CD4-positive, alpha-beta T cell treated with Interleukin-15 for 1 hour (primary cell): ENCODE measurements at regions not wholly inside any gene's neighbourhood (a gene's known extent, or its start where the extent isn't known, plus 50 kb on each side); places are given as distances from the start of the nearest gene placed in this dataset.
"Not testable (repeated sequence)": the region's sequence is repeated elsewhere in the genome, so short reads cannot be mapped to it uniquely, and the experiment has no call there.

Experiments
- DNase-seq: peaks from one replicate; pipeline ENCODE4 v3.0.0-alpha.2; 2020

GRCh38 chr18:1150344-1150743, 245.7 kb downstream of the ADCYAP1 start:
- DNase-seq = no peak

DNA sequence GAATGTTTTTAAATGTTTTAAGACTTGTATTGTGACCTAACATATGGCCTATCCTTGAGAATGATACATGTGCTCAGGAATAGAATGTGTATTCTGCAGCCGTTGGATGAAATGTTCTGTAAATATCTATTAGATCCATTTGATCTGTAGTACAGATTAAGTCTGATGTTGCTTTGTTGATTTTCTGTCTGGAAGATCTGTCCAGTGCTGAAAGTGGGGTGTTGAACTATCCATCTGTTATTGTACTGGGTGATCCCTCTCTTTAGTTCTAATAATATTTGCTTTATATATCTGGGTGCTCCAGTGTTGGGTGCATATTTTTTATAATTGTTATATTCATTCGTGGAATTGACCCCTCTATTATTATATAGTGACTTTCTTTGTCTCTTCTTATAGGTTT, 248.3 kb downstream of the ADCYAP1 start:
- DNase-seq = not testable (repeated sequence)

DNA sequence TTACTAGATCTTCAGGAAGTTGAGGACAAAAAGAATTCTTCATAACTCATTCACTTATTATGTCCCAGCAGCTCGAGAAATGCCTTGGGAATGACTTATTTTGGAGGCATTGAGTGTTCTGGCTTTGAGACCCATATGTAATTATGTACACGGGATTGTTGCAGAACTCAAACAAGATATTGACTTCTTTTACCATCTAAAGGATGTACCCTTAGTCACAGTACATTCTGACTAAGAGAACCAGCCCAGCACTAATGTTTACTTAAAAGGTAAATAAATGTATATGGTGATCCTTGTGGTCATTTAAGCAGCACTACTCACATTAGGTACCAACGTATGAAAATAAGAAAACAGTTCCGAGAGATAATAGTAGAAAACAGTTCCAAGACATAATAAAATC, 268.9 kb downstream of the ADCYAP1 start:
- DNase-seq = no peak

DNA sequence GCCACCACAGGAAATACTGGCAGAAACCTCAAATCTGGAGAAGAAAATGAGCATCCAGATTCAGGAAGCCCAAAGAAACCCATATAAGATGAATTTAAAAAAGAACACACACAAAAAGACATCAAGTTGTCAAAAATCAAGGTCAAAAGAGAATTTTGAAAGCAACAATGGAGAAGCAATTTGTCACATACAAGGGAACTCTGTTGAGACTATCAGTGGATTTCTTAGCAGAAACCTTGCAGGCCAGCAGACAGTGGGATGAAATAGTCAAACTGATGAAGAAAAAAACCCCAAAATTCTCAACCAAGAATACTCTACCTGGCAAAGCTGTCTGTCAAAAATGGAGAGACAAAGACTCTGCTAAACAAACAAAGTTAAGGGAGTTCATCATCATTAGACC, 272.6 kb downstream of the ADCYAP1 start:
- no peak for DNase-seq

DNA sequence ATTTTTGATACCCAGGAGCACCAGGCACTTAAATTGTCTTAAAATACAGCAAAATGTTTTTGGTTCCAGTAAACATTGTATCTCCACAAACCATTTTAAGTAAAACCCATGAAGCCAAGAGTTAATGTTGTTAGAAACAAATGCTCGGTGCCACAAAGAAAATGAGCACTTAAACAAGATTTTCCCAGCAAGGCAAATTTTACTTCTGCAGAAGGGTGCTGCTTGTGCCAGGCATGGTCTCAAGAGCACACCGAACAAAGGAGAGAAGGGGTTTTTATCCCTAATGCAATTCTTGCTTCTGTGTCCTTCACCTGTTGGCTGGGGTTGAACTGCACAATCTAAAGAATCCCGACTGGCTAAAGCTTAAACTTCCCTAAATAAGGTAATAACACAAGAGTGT, 286.7 kb downstream of the ADCYAP1 start:
- DNase-seq = no peak

GRCh38 chr18:1213126-1213525, 308.5 kb downstream of the ADCYAP1 start:
- no peak for DNase-seq

DNA sequence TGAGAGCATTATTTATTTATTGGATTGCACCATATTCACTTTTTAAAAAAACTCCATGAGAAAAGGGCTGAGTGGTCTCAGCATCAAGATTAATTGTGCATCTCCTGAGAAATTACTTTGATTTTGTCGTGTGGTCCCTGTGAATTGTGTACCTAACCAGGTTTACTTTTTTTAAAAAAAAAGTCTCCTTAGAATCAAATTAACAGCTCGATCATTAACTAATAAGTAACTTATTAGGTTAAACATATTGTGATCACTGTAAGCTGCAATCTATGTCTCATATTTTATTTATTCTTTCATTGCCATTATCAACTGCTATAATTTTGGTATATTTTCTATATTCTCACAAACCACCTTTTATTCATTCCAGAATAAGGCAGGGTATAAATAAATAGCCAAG, 318.2 kb downstream of the ADCYAP1 start:
- DNase-seq = no peak

- DNase-seq = no peak
Observed at GRCh38 chr18:1227025-1227424, 322.4 kb downstream of the ADCYAP1 start.

GRCh38 chr18:1229634-1230033, 325.0 kb downstream of the ADCYAP1 start:
- DNase-seq = no peak

- DNase-seq = no peak
Observed at GRCh38 chr18:1232867-1233266, 328.2 kb downstream of the ADCYAP1 start.

DNA sequence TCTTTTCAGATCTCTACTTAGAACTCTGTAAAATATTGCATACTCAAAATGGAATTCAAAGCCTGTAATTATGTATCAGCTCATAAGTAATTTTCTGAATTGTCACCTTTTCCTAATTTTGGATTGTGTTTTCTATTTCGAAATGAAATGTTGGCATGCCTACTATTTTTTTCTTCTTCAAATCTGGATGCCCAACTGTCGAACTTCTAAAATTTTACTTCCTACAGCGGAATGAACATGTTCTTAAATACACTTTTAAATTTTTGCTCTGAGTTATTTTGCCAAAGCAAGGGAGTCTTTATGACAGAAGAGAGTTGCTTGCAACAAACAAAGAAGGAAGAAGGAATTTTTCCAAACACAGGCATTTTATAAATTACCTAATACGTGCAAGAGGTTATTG, 336.0 kb downstream of the ADCYAP1 start:
- no peak for DNase-seq

GRCh38 chr18:1244397-1245122, 339.9 kb downstream of the ADCYAP1 start:
- no peak for DNase-seq

- DNase-seq = no peak
Observed at GRCh38 chr18:1246827-1247226, 342.2 kb downstream of the ADCYAP1 start.

DNA sequence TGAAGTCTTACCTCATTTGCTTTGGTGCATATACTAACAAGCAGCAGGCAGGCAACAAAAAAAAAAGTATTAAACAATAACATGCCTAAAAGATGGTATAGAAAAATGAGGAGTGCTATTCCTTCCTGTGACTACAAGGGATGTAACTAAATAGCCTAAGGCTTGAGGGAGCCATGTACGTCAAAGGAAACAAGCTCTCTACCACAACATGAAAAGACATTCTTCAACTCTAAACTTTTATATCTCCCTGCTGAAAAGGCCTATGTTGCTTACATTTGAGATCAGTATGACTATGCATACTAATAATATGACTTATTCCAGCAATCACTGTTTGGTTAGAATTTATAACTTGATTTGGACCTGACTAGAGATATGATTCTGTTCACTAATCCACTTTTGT, 347.9 kb downstream of the ADCYAP1 start:
- DNase-seq = no peak

- DNase-seq = no peak
Observed at GRCh38 chr18:1252936-1253335, 348.3 kb downstream of the ADCYAP1 start.

- no peak for DNase-seq
Observed at GRCh38 chr18:1253827-1254226, 349.2 kb downstream of the ADCYAP1 start.

DNA sequence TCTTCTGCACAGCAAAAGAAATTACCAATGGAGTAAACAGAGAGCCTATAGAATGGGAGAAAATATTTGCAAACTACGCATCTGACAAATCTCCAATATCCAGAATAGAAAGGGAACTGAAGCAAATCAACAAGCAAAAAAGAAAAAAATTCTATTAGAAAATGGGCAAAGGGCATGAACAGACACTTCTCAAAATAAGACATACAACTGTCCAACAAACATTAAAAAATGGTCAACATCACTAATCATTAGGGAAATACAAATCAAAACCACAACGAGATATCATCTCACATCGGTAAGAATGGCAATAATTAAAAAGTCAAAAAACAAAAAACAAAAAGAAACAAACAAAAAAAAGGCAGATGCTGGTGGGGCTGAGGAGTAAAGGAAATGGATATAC, 356.4 kb downstream of the ADCYAP1 start:
- DNase-seq = no peak

GRCh38 chr18:1267021-1267420, 362.4 kb downstream of the ADCYAP1 start:
- DNase-seq = no peak

DNA sequence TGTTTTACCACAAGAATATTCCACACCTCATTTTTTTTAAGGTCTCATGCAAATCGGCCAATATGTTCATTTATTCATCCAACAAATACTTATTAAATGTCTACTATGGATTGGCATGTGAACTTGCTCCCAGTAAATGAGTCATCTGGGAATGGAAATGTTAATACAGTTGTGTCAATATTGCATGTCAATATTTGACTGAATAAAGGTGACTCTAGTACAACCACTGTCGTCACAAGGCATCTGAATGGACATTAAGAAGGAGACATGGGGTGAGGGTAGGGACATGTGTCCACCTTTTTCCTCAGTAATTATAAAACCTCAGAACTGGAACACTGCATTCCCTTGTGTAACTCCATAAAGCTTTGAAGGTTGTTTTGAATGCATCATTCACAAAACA, 365.4 kb downstream of the ADCYAP1 start:
- no peak for DNase-seq

DNA sequence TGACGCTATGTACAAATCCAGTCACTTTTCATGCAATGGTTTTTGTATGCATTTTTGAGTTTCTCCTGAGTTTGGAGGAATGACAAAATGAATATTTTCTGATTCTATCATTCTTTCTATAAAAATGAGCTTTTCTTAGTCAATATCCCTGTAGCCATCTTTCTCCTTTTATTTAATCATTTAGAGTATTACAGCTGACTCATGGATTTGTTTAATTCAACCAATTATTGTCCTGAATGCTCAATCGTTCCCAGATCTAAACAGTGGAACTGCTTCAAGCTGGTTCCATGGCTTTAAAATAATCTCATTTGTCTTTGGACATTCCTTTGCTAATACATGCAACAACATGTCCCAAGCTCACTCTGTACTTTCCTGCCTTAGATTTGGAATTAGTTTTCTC, 368.8 kb downstream of the ADCYAP1 start:
- DNase-seq = no peak

DNA sequence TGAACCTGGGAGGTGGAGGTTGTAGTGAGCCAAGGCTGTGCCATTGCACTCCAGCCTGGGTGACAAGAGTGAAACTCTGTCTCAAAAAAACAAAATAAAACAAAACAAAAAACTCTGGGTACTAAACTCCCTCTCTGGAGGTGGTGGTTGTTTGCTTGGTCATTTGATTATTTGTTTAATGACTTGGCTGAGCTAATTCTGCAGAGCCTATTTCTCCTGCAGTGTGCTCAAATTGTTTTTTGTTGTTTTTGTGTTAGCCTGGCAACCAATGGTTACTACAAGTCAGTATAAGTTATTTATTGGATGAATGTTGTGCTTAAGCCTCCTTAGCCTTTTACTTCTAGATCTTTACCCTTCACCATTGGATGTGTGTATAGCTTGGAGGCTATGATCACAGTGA, 387.5 kb downstream of the ADCYAP1 start:
- no peak for DNase-seq

DNA sequence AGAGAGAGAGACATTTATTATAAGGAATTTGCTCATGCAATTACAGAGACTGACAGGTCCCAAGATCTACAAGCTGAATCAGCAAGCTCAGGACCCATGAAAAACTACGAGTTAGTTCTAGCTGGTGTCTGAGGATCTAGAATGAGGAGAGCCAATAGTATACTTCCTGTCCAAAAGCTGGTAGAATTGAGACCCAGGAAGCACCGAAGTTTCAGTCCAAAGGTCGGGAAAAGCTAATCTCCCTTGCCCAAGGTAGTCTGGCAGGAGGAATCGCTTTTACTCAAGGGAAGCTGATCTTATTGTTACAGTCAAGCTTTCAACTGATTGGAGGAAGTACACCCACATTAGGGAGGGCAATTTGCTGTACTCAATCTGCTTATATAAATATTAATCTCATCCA, 389.6 kb downstream of the ADCYAP1 start:
- DNase-seq = no peak

- no peak for DNase-seq
Observed at GRCh38 chr18:1296237-1296636, 391.6 kb downstream of the ADCYAP1 start.

DNA sequence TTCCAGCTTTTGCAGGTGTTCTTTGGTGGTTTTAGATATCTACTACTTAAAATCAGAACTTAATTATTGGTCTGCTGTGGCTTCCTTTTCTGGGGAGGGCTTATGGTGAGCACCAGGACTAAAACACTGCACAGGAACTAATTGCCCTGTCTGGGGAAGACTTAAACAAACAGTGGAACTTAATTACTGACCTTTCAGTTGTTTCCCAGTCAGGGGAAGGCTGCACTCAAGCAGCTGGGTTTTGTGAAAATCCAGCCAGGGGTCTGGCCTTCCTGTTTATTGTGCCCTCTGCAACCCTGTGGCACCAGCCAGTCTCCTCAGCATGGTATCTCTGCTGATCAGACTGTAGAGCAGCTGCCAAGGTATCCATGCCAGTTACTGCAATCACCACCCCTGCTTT, 398.2 kb downstream of the ADCYAP1 start:
- no peak for DNase-seq

DNA sequence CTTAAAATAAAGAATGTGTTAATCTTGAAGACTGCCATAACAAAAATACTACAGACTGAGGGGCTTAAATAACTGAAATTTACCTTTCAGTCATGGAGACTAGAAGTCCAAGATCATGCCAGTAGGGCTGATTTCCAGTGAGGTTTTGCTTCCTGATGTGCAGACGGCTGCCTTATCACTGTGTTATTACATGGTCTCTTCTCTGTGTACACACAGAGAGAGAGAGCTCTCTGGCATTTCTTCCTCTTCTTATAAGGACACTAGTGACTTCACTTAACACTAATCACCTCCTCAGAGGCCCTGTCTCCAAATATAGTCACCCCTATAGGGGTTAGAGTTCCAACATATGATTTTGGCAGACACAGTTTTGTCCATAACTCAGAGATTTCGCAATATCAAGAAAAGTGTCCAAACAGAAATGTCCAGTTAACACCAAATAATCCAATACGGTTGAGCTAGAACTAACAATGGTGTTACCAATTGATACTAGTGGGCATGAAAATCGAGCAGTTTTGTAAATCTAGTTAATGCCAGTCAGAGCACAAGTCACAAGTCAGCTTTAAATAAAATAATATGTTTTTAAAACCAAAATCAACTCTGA, 399.8 kb downstream of the ADCYAP1 start:
- no peak for DNase-seq
